H7 (cell line): ENCODE measurements at regions not wholly inside any gene's neighbourhood (a gene's known extent, or its start where the extent isn't known, plus 50 kb on each side); places are given as distances from the start of the nearest gene placed in this dataset.
"Not testable (repeated sequence)": the region's sequence is repeated elsewhere in the genome, so short reads cannot be mapped to it uniquely, and the experiment has no call there.

Experiments
- DNase-seq: peaks from one replicate; pipeline ENCODE4 v3.0.0; 2012
- H3K27me3 ChIP-seq: 2 replicates; pipeline ENCODE4 v1.6.0; 2011; ENCODE audit warnings: mild to moderate bottlenecking, low read length; ENCODE audit not compliant: control insufficient read depth, insufficient read depth
- H3K36me3 ChIP-seq: replicated peaks from 2 replicates; pipeline ENCODE4 v1.5.1; 2011; ENCODE audit warnings: low read length; ENCODE audit not compliant: control insufficient read depth, insufficient read depth
- H3K4me3 ChIP-seq: 2 replicates; pipeline ENCODE4 v1.5.1; 2011; ENCODE audit warnings: low read depth, mild to moderate bottlenecking, control low read depth, low read length, moderate library complexity; ENCODE audit not compliant: insufficient read depth

- no peak for DNase-seq
- no peaks in the 10 kb centered on the region for H3K36me3 ChIP-seq
- H3K27me3 ChIP-seq, result no peaks in the 10 kb centered on the region
- no peak overlapping the region for H3K4me3 ChIP-seq
Measured at GRCh38 chr6:119961450-119961849, 611.9 kb upstream of the MAN1A1 start.

DNA sequence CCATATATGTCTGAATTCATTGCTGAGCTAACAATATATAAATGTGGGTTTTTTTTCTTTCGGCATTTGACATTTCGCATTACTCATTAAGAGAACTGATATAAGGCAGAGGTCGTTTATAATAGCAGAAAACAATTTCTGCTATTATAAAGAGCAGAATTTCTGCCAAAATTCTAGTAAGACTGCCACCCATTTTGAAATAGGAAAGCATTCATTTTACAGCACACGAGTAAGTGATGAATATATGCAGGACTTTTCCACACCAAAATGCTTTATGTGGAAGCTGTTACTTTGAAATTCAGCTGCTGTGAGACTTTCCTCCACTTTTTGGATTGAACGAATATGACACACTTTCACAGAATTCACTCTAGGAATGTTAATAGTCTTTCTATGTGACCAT lies 610.9 kb upstream of the MAN1A1 start:
- Histone ChIP-seq H3K36me3 (no peaks in the 10 kb centered on the region), H3K4me3 (no peak overlapping the region), H3K27me3 (no peaks in the 10 kb centered on the region)
- no peak for DNase-seq

DNA sequence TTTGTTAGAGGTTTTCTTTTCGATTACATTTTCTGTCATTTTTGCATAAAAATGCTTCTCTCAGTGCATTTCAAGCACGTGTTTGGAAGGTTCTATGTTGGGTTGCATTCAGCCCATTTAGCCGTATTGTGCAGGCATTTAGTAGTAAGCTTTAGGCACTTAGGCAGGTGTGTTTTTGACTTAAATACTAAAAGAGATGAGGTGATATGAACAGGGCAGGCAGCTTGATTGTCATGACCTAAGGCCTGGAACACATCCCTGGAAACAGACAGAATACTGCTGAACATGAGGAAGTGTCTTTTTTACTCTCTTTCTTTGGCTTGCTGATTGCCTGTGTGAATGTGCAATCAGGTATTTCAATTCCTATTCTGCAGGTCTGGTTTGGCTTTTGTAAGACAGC lies 610.5 kb upstream of the MAN1A1 start:
- DNase-seq, result no peak
- Histone ChIP-seq H3K4me3 (no peak overlapping the region), H3K27me3 (no peaks in the 10 kb centered on the region), H3K36me3 (no peaks in the 10 kb centered on the region)

- Histone ChIP-seq H3K27me3 (no peaks in the 10 kb centered on the region), H3K36me3 (no peaks in the 10 kb centered on the region), H3K4me3 (no peak overlapping the region)
- peak; percentile 32 for DNase-seq
Measured at GRCh38 chr6:119957195-119957594, 607.6 kb upstream of the MAN1A1 start.

- Histone ChIP-seq H3K4me3 (no peak overlapping the region), H3K27me3 (no peaks in the 10 kb centered on the region), H3K36me3 (no peaks in the 10 kb centered on the region)
- DNase-seq, result no peak
Measured at GRCh38 chr6:119952696-119953095, 603.1 kb upstream of the MAN1A1 start.

DNA sequence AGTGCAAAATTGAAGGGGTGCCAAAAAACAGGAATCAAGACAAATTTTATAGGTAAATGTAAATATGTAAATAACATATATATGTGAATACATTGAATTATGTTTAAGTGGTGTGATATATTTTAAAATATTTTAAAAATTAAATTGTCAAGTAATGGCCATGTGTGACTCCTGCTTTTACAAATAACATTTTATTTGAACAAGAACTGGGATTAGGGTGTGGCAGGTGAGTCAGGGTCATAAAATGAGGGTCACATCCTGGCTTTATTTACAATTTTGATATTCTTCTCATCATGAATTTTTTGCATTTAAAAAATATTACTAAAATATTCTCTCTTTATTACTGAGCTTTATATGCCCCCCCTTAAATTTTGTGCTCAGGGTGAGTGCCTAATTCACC lies 601.1 kb upstream of the MAN1A1 start:
- Histone ChIP-seq H3K4me3 (no peak overlapping the region), H3K36me3 (no peaks in the 10 kb centered on the region), H3K27me3 (no peaks in the 10 kb centered on the region)
- DNase-seq, result no peak

DNA sequence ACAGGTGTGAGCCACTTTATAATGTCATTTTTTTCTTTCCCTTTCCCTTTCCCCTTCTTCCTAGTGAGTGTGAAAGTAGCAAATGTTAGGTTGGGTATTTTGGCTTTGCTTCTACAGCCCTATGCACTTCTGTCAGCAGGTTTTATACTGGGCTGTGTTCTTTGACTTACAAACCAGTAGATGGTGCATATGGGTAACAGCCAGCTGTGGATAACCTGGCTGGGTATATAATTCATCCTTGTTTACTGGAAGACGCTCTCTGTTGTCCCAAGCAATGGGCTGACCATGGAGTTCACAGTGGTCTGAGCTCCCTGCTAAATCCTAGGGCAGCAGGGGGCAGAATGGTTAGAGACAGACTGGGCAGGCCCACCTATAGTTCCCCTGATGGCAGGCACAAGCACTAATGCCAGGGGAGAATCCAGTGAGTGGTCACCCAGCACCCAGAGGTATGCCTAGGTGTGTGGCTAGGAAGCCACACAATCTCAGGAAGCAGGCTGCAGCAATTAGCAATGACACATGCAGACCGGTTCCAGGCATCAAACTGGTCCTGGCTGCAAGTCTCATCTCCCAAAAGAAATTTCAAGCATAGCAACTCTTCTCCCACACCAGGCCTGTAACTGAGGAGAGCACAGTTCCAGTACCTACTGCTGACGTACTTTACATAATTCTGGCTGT lies 592.7 kb upstream of the MAN1A1 start:
- no peak for DNase-seq
- Histone ChIP-seq H3K4me3 (no peak overlapping the region), H3K36me3 (no peaks in the 10 kb centered on the region), H3K27me3 (no peaks in the 10 kb centered on the region)

GRCh38 chr6:119938752-119939151 lies 589.2 kb upstream of the MAN1A1 start:
- no peak for DNase-seq
- no peak overlapping the region for H3K4me3 ChIP-seq
- no peaks in the 10 kb centered on the region for H3K27me3 ChIP-seq
- no peaks in the 10 kb centered on the region for H3K36me3 ChIP-seq

DNA sequence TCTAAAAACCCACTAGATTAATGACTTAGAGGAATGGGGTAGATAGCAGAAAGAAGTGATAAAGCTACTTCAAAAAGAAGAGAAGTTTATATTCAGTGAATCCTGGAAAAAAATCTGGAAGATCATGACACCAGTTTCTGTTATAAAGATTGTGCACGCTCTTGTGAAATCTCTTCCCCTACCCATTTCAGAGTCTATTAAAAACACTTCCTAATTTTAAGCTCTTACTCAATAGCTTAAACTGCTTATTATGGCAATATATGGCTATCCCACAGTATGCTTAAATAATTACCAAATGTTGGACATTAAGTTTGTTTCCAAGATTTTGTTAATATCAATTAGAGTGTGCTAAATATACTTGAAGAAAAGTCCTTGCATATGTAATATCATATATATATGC lies 585.3 kb upstream of the MAN1A1 start:
- H3K4me3 ChIP-seq, result no peak overlapping the region
- no peaks in the 10 kb centered on the region for H3K36me3 ChIP-seq
- no peaks in the 10 kb centered on the region for H3K27me3 ChIP-seq
- no peak for DNase-seq

- Histone ChIP-seq H3K27me3 (no peaks in the 10 kb centered on the region), H3K4me3 (no peak overlapping the region), H3K36me3 (no peaks in the 10 kb centered on the region)
- no peak for DNase-seq
Measured at GRCh38 chr6:119929121-119929520, 579.6 kb upstream of the MAN1A1 start.

- not testable (repeated sequence) for DNase-seq, H3K4me3 ChIP-seq
Measured at GRCh38 chr6:119924888-119925287, 575.3 kb upstream of the MAN1A1 start.

GRCh38 chr6:119922814-119923213 lies 573.3 kb upstream of the MAN1A1 start:
- Histone ChIP-seq H3K4me3 (no peak overlapping the region), H3K27me3 (no peaks in the 10 kb centered on the region), H3K36me3 (no peaks in the 10 kb centered on the region)
- DNase-seq, result no peak

More at GRCh38 chr6:119924888-119925287, 575.3 kb upstream of the MAN1A1 start:
- not testable (repeated sequence) for H3K27me3 ChIP-seq, H3K36me3 ChIP-seq

GRCh38 chr6:119921491-119922010 lies 572.0 kb upstream of the MAN1A1 start:
- no peak for DNase-seq
- Histone ChIP-seq H3K4me3 (no peak overlapping the region), H3K27me3 (no peaks in the 10 kb centered on the region), H3K36me3 (no peaks in the 10 kb centered on the region)

GRCh38 chr6:119917186-119917585 lies 567.6 kb upstream of the MAN1A1 start:
- Histone ChIP-seq H3K4me3 (no peak overlapping the region), H3K27me3 (no peaks in the 10 kb centered on the region), H3K36me3 (no peaks in the 10 kb centered on the region)
- DNase-seq, result no peak

- no peaks in the 10 kb centered on the region for H3K27me3 ChIP-seq
- DNase-seq, result no peak
- H3K4me3 ChIP-seq, result no peak overlapping the region
- H3K36me3 ChIP-seq, result no peaks in the 10 kb centered on the region
Measured at GRCh38 chr6:119915971-119916370, 566.4 kb upstream of the MAN1A1 start.

- Histone ChIP-seq H3K4me3 (no peak overlapping the region), H3K27me3 (no peaks in the 10 kb centered on the region), H3K36me3 (no peaks in the 10 kb centered on the region)
- no peak for DNase-seq
Measured at GRCh38 chr6:119908157-119908556, 558.6 kb upstream of the MAN1A1 start.
